GM11168 (cell line): ENCODE measurements at regions not wholly inside any gene's neighbourhood (a gene's known extent, or its start where the extent isn't known, plus 50 kb on each side); places are given as distances from the start of the nearest gene placed in this dataset.
"Not testable (repeated sequence)": the region's sequence is repeated elsewhere in the genome, so short reads cannot be mapped to it uniquely, and the experiment has no call there.

Source experiments
- in situ Hi-C: fragments of 300-500 bp; cut with MboI; formaldehyde crosslinking; loops from one replicate; pipeline ENCODE4 v1.12.0; 2022; ENCODE audit warnings: low sequenced_read_pairs; ENCODE audit not compliant: unreplicated experiment

DNA sequence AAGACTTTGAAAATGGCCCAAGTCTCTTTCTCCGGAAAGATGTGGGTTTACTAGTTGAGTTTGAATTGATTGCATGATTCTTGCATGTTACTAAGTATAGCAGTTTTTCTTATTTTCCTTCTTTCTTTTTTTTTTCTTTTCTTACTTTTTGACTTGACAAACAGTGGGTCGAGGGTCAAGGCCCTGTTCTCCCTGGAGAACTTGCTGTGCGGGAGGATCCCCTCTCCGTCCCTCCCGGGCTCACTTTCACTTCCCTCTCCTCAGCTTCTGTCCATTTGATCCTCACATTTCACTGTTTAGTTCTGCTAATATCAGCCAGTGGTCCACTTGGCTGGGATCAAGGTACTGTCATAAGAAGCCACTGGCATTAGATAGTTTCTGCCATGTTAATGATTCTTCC is 767.4 kb downstream of the TDRD15 start:
- in situ Hi-C loops = no loop called here

GRCh38 chr2:21892140-21892539 is 768.4 kb downstream of the TDRD15 start:
- in situ Hi-C loops = no loop called here

DNA sequence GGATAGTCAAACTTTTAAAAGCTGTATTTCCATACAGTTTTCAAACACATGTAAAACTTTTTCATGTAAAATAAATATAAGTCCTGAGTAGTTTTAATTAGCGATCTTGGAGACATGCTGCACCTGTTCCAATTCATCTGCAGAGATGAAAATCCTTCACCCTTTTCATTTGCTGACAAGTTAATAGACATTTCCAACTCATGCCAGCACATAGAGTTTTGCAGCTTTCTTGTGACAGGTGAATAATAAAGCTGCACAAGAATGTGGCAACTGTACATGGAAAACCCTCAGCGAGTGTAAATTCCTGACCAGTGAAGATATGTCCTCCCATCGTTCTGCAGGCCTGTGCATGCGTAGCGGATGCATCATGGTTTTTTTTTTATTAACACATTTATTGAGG is 771.4 kb downstream of the TDRD15 start:
- in situ Hi-C loops = no loop called here

DNA sequence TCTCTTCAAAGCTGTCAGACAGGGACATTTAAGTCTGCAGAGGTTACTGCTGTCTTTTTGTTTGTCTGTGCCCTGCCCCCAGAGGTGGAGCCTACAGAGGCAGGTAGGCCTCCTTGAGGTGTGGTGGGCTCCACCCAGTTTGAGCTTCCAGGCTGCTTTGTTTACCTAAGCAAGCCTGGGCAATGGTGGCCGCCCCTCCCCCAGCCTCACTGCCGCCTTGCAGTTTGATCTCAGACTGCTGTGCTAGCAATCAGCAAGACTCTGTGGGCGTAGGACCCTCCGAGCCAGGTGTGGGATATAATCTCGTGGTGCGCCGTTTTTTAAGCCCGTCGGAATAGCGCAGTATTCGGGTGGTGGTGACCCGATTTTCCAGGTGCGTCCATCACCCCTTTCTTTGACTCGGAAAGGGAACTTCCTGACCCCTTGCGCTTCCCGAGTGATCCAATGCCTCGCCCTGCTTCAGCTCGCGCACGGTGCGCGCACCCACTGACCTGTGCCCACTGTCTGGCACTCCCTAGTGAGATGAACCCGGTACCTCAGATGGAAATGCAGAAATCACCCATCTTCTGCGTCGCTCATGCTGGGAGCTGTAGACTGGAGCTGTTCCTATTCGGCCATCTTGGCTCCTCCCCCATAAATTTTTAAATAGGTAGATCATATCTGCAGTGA is 785.1 kb downstream of the TDRD15 start:
- in situ Hi-C loops = not testable (repeated sequence)

DNA sequence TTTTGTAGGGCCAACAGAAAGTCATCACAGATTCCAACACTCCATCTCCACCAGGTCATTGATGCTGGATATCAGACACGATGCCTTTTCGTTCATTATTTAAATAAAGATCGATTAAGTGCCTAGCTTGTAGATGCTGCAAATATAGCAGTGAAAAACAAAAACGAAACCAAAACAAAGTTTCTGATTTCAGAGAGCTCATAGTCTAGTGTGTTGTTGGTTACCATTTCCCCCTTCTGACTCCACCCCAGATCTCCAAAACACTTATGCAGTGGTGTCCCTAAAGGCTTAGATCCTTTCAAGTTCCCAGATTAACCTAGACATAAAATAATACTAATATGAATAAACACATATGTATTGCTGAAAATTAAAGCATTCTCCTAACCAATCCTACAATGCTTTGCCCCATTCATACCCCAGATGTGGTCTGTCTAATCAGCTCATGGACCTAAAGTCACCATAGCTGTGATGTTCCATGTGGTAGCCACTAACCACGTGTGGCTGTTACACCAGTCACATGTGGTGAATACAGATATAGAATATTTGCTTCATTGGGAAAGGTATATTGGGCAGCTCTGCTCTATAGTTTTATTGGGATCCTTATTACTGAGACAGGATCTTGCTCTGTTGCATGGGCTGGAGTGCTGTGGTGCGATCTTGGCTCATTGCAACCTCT is 787.2 kb downstream of the TDRD15 start:
- in situ Hi-C loops = no loop called here

DNA sequence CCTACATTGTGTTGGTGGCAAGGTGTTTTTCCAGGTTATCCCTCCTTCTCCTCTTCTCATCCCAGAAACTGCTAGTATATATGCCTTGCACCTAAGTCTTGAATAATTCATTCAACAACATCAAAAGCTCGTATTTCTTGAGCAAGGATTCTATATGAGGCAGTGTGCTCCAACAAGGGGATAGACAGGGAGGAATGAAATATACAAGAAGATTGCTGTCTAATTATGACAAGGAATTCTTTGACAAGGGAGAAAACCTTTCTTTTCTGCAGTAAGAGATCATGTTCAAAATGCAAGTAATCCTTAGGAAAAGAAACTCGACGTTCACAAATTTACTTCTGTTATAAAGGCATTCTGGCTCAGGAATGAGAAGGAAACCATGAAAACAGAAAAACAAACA is 788.6 kb downstream of the TDRD15 start:
- in situ Hi-C loops = no loop called here

GRCh38 chr2:21915201-21915600 is 791.4 kb downstream of the TDRD15 start:
- in situ Hi-C loops = no loop called here

- in situ Hi-C loops = no loop called here
Observed at GRCh38 chr2:21916934-21917522, 793.3 kb downstream of the TDRD15 start.

- in situ Hi-C loops = no loop called here
Observed at GRCh38 chr2:21920721-21921120, 797.0 kb downstream of the TDRD15 start.

GRCh38 chr2:21924640-21925285 is 801.0 kb downstream of the TDRD15 start:
- in situ Hi-C loops = no loop called here

- in situ Hi-C loops = no loop called here
Observed at GRCh38 chr2:21928292-21928691, 804.5 kb downstream of the TDRD15 start.

GRCh38 chr2:21930226-21930625 is 806.5 kb downstream of the TDRD15 start:
- in situ Hi-C loops = no loop called here

DNA sequence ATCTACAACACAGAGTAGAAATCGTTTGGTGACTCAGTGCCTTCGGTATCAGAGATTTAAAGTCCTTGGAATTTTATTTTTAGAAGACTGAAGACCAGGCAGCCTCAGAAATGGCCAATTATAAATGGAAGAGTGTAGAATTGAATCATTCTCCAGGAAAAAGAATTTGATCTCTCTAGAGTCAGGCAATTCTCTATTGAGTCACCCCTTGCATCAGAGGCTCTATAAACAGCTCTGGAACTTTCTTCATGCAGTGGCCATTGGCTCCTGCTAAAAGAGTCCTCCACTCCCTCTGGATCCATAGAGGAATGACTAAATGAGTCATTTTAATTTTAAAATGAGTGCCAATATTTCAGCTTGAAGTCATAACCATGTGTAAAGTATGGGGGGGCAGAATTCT is 816.2 kb downstream of the TDRD15 start:
- in situ Hi-C loops = no loop called here

DNA sequence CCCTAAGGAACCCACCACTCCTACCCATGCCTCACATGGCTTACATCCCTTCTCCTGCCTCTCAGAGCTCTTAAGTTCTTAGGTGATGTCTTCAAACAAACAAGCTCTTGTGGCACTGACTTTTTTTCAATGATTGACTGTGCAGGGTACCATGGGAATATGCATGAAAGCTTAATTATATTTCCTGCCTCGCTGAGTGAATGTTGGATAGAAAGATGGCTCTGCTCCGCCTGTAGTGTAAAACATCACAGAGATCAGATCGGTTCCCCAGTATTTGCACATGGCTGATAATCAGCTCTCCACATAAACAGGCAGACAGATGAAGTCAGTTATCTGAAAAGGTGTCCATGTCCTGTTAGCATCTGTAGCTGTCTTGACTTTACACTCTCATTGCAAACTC is 820.8 kb downstream of the TDRD15 start:
- in situ Hi-C loops = no loop called here

DNA sequence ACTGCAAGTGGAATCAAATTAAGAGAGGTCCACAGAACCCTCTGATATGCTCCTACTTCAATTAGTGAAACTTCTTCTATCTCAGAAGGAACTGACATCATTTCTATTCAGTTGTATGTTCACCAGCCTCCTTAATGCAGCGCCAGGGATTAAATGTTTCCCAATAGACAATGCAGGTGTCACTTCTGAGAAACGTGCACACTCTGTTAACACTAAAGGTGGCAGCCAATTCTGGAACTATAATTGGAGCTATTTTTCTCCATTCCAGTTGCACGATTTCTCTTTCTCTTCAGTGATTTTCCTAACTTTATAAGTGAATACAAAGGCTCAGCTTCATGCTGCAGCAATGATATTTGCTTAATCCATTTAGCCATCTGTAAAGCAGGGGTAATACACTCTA is 821.9 kb downstream of the TDRD15 start:
- in situ Hi-C loops = no loop called here

DNA sequence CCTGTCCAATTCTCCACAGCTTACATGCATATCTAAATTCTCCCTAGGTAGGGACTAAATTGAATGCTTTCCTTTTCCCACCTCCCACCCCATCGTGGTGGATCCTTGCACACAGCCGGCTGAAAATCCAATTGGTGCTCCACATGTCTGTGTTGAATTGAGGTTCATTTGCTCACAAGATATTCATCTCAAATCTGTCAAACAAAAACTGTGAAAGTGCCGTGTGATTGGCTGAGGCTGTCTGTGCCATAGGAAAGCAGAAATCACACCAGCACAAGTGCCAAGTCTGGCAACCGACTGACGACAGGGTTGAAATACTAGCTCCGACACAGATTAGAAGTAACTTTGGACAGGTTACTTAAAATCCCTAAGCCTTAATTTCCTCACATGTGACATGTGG is 823.3 kb downstream of the TDRD15 start:
- in situ Hi-C loops = no loop called here

GRCh38 chr2:21966139-21966538 is 842.4 kb downstream of the TDRD15 start:
- in situ Hi-C loops = no loop called here

- in situ Hi-C loops = no loop called here
Observed at GRCh38 chr2:21970971-21971370, 847.2 kb downstream of the TDRD15 start.

- in situ Hi-C loops = no loop called here
Observed at GRCh38 chr2:21972586-21972985, 848.8 kb downstream of the TDRD15 start.

DNA sequence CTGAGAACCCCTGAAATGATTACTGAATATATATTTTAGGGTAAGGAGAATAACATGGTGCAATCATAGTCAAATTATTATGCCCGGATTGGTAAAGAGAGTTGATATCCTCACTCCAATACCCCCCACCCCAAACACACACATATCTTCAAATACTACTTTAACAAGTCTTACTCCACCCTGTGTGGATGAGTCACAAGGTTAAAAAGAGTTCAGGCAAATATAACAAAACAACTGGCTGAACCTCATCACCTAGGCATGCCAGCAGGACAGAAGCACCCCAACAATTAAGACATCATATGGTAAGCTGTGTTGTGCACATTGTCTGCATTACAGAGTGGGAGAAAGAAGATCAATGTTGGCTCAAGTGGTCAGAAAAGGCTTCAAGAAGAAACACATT is 857.4 kb downstream of the TDRD15 start:
- in situ Hi-C loops = no loop called here

DNA sequence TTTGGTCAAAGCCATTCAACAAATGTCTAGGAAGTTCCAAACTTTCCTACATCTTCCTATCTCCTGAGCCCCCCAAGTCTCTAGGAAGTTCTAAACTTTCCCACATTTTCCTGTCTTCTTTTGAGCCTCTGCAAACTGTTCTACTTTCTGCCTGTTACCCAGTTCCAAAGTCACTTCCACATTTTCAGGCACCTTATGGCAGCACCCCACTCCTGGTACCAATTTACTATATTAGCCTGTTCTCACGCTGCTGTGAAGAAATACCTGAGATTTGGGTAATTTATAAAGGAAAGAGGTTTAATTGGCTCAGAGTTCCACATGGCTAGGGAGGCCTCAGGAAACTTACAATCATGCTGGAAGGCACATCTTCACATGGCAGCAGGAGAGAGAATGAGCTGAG is 869.2 kb downstream of the TDRD15 start:
- in situ Hi-C loops = no loop called here
